ENCODE measurements at regions not wholly inside any gene's neighbourhood (a gene's known extent, or its start where the extent isn't known, plus 50 kb on each side); places are given as distances from the start of the nearest gene placed in this dataset.

GRCh38 chr7:41633690-41634089 lies 69.2 kb downstream of the INHBA start:
- CTCF ChIA-PET = no interaction called here

GRCh38 chr7:41630741-41631140 lies 72.1 kb downstream of the INHBA start:
- DNase-seq (ENCODE audit: extremely low spot score) = no peak
- ChIA-PET CTCF (no interaction called here), POLR2A (no interaction called here)

More at GRCh38 chr7:41633690-41634089, 69.2 kb downstream of the INHBA start:
- TF ChIP-seq, protein P1, sequence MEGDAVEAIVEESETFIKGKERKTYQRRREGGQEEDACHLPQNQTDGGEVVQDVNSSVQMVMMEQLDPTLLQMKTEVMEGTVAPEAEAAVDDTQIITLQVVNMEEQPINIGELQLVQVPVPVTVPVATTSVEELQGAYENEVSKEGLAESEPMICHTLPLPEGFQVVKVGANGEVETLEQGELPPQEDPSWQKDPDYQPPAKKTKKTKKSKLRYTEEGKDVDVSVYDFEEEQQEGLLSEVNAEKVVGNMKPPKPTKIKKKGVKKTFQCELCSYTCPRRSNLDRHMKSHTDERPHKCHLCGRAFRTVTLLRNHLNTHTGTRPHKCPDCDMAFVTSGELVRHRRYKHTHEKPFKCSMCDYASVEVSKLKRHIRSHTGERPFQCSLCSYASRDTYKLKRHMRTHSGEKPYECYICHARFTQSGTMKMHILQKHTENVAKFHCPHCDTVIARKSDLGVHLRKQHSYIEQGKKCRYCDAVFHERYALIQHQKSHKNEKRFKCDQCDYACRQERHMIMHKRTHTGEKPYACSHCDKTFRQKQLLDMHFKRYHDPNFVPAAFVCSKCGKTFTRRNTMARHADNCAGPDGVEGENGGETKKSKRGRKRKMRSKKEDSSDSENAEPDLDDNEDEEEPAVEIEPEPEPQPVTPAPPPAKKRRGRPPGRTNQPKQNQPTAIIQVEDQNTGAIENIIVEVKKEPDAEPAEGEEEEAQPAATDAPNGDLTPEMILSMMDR (IDR thresholded peaks at IDR 0.05; ENCODE audit: control extremely low read depth, extremely low read depth, low read depth, missing control alignments) = no peak
- POLR2A ChIA-PET = no interaction called here
- no peak for DNase-seq (ENCODE audit: extremely low spot score)

GRCh38 chr7:41629711-41630111 lies 73.2 kb downstream of the INHBA start:
- TF ChIP-seq, protein P1 (IDR thresholded peaks at IDR 0.05; ENCODE audit: control extremely low read depth, extremely low read depth, low read depth, missing control alignments) = no peak
- ChIA-PET POLR2A (no interaction called here), CTCF (no interaction called here)
- no peak for DNase-seq (ENCODE audit: extremely low spot score)

More at GRCh38 chr7:41630741-41631140, 72.1 kb downstream of the INHBA start:
- TF ChIP-seq, protein P1 (IDR thresholded peaks at IDR 0.05; ENCODE audit: control extremely low read depth, extremely low read depth, low read depth, missing control alignments) = no peak

- TF ChIP-seq, protein P1 (IDR thresholded peaks at IDR 0.05; ENCODE audit: control extremely low read depth, extremely low read depth, low read depth, missing control alignments) = no peak
- CTCF ChIA-PET = no interaction called here
- no peak for DNase-seq (ENCODE audit: extremely low spot score)
- POLR2A ChIA-PET = interaction anchor here (0.6 kb wide), 1 partner anchor 216 kb away, joined by 6 read pairs; no protein-coding TSS in a partner anchor
Measured at GRCh38 chr7:41628901-41629300, 74.0 kb downstream of the INHBA start.

GRCh38 chr7:41627645-41628298 lies 75.1 kb downstream of the INHBA start:
- ChIA-PET CTCF (no interaction called here), POLR2A (no interaction called here)
- no peak for DNase-seq (ENCODE audit: extremely low spot score)
- TF ChIP-seq, protein P1 (IDR thresholded peaks at IDR 0.05; ENCODE audit: control extremely low read depth, extremely low read depth, low read depth, missing control alignments) = no peak

GRCh38 chr7:41624818-41625217 lies 78.1 kb downstream of the INHBA start:
- ChIA-PET CTCF (no interaction called here), POLR2A (interaction anchor here (0.5 kb wide), 1 partner anchor 20 kb away, joined by 3 read pairs; no protein-coding TSS in a partner anchor)
- DNase-seq (ENCODE audit: extremely low spot score) = no peak
- TF ChIP-seq, protein P1 (IDR thresholded peaks at IDR 0.05; ENCODE audit: control extremely low read depth, extremely low read depth, low read depth, missing control alignments) = no peak

All from GM10248 (cell line).